ENCODE measurements at regions not wholly inside any gene's neighbourhood (a gene's known extent, or its start where the extent isn't known, plus 50 kb on each side); places are given as distances from the start of the nearest gene placed in this dataset.

GRCh38 chr10:118842843-118843624 is 88.3 kb upstream of the CACUL1 start:
- DNase-seq: no peak
- H3K9me3 ChIP-seq: no peaks in the 10 kb centered on the region
- H3K36me3 ChIP-seq: no peaks in the 10 kb centered on the region
- WGBS, 2 donors: 87 to 89% methylated on average over 4 of the region's 4 CpGs
- no peak for TF ChIP-seq CTCF (IDR thresholded peaks at IDR 0.05)
- no peak for TF ChIP-seq EP300 (IDR thresholded peaks at IDR 0.05)
- TF ChIP-seq POLR2AphosphoS5 (IDR thresholded peaks at IDR 0.05): no peak
- no peak for TF ChIP-seq POLR2A (IDR thresholded peaks at IDR 0.05)
- no peaks in the 10 kb centered on the region for H3K27me3 ChIP-seq
- H3K27ac ChIP-seq: no peak overlapping the region
- no peak overlapping the region for H3K4me3 ChIP-seq
- intact Hi-C loops (cut with DNase I): no loop called here
- H3K4me1 ChIP-seq: peaks cover 0 to 17% (median 15%) of the 10 kb centered on the region in 4 donors

- TF ChIP-seq POLR2A (IDR thresholded peaks at IDR 0.05) (no peak), POLR2AphosphoS5 (IDR thresholded peaks at IDR 0.05) (no peak), EP300 (IDR thresholded peaks at IDR 0.05) (no peak), CTCF (IDR thresholded peaks at IDR 0.05) (no peak)
- WGBS, 2 donors: 93 to 94% methylated on average over 7 of the region's 7 CpGs
- intact Hi-C loops (cut with DNase I): no loop called here
- Histone ChIP-seq H3K4me3 (no peak overlapping the region), H3K27me3 (no peaks in the 10 kb centered on the region), H3K27ac (no peak overlapping the region), H3K4me1 (peaks cover 0 to 17% (median 15%) of the 10 kb centered on the region in 4 donors), H3K36me3 (no peaks in the 10 kb centered on the region), H3K9me3 (no peaks in the 10 kb centered on the region)
- DNase-seq: no peak
Observed at GRCh38 chr10:118843647-118844265, 89.0 kb upstream of the CACUL1 start.

GRCh38 chr10:118844731-118845521 is 90.2 kb upstream of the CACUL1 start:
- Histone ChIP-seq H3K27ac (peak overlapping the region in 1 of 4 donors; percentile 42), H3K36me3 (no peaks in the 10 kb centered on the region), H3K9me3 (no peaks in the 10 kb centered on the region), H3K27me3 (no peaks in the 10 kb centered on the region), H3K4me3 (no peak overlapping the region), H3K4me1 (peaks cover 0 to 17% (median 15%) of the 10 kb centered on the region in 4 donors)
- intact Hi-C loops (cut with DNase I): no loop called here
- 39 to 64% methylated on average over 6 of the region's 6 CpGs for WGBS, 2 donors
- DNase-seq: no peak
- TF ChIP-seq CTCF (IDR thresholded peaks at IDR 0.05) (no peak), POLR2A (IDR thresholded peaks at IDR 0.05) (no peak), POLR2AphosphoS5 (IDR thresholded peaks at IDR 0.05) (no peak), EP300 (IDR thresholded peaks at IDR 0.05) (no peak)

GRCh38 chr10:118845776-118846175 is 91.0 kb upstream of the CACUL1 start:
- no peak overlapping the region for H3K4me3 ChIP-seq
- intact Hi-C loops (cut with DNase I): no loop called here
- WGBS, 2 donors: 93 to 95% methylated on average over 2 of the region's 2 CpGs
- no peaks in the 10 kb centered on the region for H3K36me3 ChIP-seq
- no peaks in the 10 kb centered on the region for H3K27me3 ChIP-seq
- TF ChIP-seq POLR2A (IDR thresholded peaks at IDR 0.05) (no peak), CTCF (IDR thresholded peaks at IDR 0.05) (no peak), POLR2AphosphoS5 (IDR thresholded peaks at IDR 0.05) (no peak), EP300 (IDR thresholded peaks at IDR 0.05) (no peak)
- peaks cover 0 to 17% (median 15%) of the 10 kb centered on the region in 4 donors for H3K4me1 ChIP-seq
- no peaks in the 10 kb centered on the region for H3K9me3 ChIP-seq
- no peak for DNase-seq
- H3K27ac ChIP-seq: no peak overlapping the region
